IMR-90 (cell line): ENCODE measurements at regions not wholly inside any gene's neighbourhood (a gene's known extent, or its start where the extent isn't known, plus 50 kb on each side); places are given as distances from the start of the nearest gene placed in this dataset.

Experiments used
- ATAC-seq: fragments of 200-7000 bp; cut with Tn5 transposase; 2 replicates; pipeline ENCODE4 v1.9.1; 2020; ENCODE audit warnings: low read depth, mild to moderate bottlenecking, moderate library complexity
- BruUV-seq: library from RNA; stranded (reverse); fragments of 400-500 nt; replicated peaks from 2 replicates; lab custom pipeline; 2021; lab: Mats Ljungman, UMichigan
- CTCF ChIA-PET: fragments of 300-600 bp; formaldehyde crosslinking; extraction: SDS; loops from one replicate; lab custom pipeline; 2021; ENCODE audit warnings: antibody characterized with exemption; lab: Yijun Ruan, JAX
- POLR2A ChIA-PET: fragments of 300-600 bp; sonication (Branson Sonifier 250); formaldehyde crosslinking; loops from one replicate; lab custom pipeline; 2022; ENCODE audit warnings: antibody characterized with exemption; ENCODE audit not compliant: unreplicated experiment; lab: Charles Lee
- DNase-seq: peaks from one replicate; pipeline ENCODE4 v3.0.0; 2013
- H2AFZ ChIP-seq: replicated peaks from 2 replicates; pipeline ENCODE3; 2013; ENCODE audit warnings: low read length, mild to moderate bottlenecking; ENCODE audit not compliant: poor library complexity
- H2AK5ac ChIP-seq: 2 replicates; pipeline ENCODE4 v1.6.1; 2013; ENCODE audit warnings: low read depth, low read length, inconsistent platforms
- H2AK9ac ChIP-seq: replicated peaks from 2 replicates; pipeline ENCODE3; 2013; ENCODE audit warnings: mild to moderate bottlenecking, low read depth, low read length, moderate library complexity; ENCODE audit not compliant: poor library complexity
- H2BK120ac ChIP-seq: 2 replicates; pipeline ENCODE4 v1.6.1; 2013; ENCODE audit warnings: low read depth, low read length, inconsistent platforms
- H2BK15ac ChIP-seq: 3 replicates; pipeline ENCODE4 v1.6.1; 2013; ENCODE audit warnings: low read depth, low read length, inconsistent platforms
- H2BK20ac ChIP-seq: 2 replicates; pipeline ENCODE4 v1.6.1; 2013; ENCODE audit warnings: low read depth, mild to moderate bottlenecking, inconsistent platforms, low read length, moderate library complexity
- H2BK5ac ChIP-seq: 2 replicates; pipeline ENCODE4 v1.6.1; 2013; ENCODE audit warnings: mild to moderate bottlenecking, low read depth, low read length, inconsistent platforms; ENCODE audit not compliant: poor library complexity, severe bottlenecking
- H3K14ac ChIP-seq: replicated peaks from 2 replicates; pipeline ENCODE4 v1.6.1; 2013; ENCODE audit warnings: low read depth, low read length, inconsistent platforms
- H3K18ac ChIP-seq: 2 replicates; pipeline ENCODE4 v1.6.1; 2013; ENCODE audit warnings: low read depth, low read length, control low read depth
- H3K23ac ChIP-seq: 2 replicates; pipeline ENCODE4 v1.6.1; 2013; ENCODE audit warnings: low read depth, low read length, inconsistent platforms
- H3K27ac ChIP-seq: 2 replicates; pipeline ENCODE4 v1.5.1; 2013; ENCODE audit warnings: mild to moderate bottlenecking, control low read depth, low read length; ENCODE audit not compliant: insufficient read depth
- H3K27me3 ChIP-seq: 2 replicates; pipeline ENCODE4 v1.6.1; 2013; ENCODE audit warnings: low read length; ENCODE audit not compliant: control insufficient read depth, insufficient read depth
- H3K36me3 ChIP-seq: 2 replicates; pipeline ENCODE4 v1.6.1; 2013; ENCODE audit warnings: low read length, mixed read lengths; ENCODE audit not compliant: control insufficient read depth, insufficient read depth
- H3K4ac ChIP-seq: 2 replicates; pipeline ENCODE4 v1.6.1; 2013; ENCODE audit warnings: low read depth, low read length, inconsistent platforms
- H3K4me1 ChIP-seq: 2 replicates; pipeline ENCODE4 v1.6.1; 2013; ENCODE audit warnings: low read length, mixed read lengths; ENCODE audit not compliant: control insufficient read depth, insufficient read depth
- H3K4me2 ChIP-seq: 2 replicates; pipeline ENCODE4 v1.6.1; 2013; ENCODE audit warnings: low read depth, mild to moderate bottlenecking, control low read depth, low read length, moderate library complexity
- H3K4me3 ChIP-seq: 2 replicates; pipeline ENCODE4 v1.5.1; 2013; ENCODE audit warnings: low read depth, mild to moderate bottlenecking, control low read depth, low read length, moderate library complexity; ENCODE audit not compliant: insufficient read depth
- H3K56ac ChIP-seq: 2 replicates; pipeline ENCODE4 v1.6.1; 2013; ENCODE audit warnings: low read length, inconsistent platforms; ENCODE audit not compliant: insufficient read depth; ENCODE audit errors: extremely low read depth
- H3K79me1 ChIP-seq, 2 experiments: 2 replicates each; pipeline ENCODE4 v1.6.1; 2013; ENCODE audit warnings: low read length in 2 of 2, inconsistent platforms in 1 of 2, low read depth in 1 of 2
- H3K9ac ChIP-seq: 2 replicates; pipeline ENCODE4 v1.6.1; 2013; ENCODE audit warnings: low read depth, low read length, control low read depth
- H3K9me1 ChIP-seq: 2 replicates; pipeline ENCODE4 v1.6.1; 2013; ENCODE audit warnings: low read length, inconsistent platforms; ENCODE audit not compliant: insufficient read depth
- H3K9me3 ChIP-seq: 2 replicates; pipeline ENCODE4 v1.6.1; 2013; ENCODE audit warnings: low read length; ENCODE audit not compliant: control insufficient read depth, insufficient read depth
- H4K20me1 ChIP-seq: 2 replicates; pipeline ENCODE4 v1.6.1; 2013; ENCODE audit warnings: low read length, inconsistent platforms; ENCODE audit not compliant: insufficient read depth
- H4K5ac ChIP-seq: 2 replicates; pipeline ENCODE4 v1.6.1; 2013; ENCODE audit warnings: mild to moderate bottlenecking, low read depth, low read length, control low read depth
- H4K8ac ChIP-seq, 2 experiments: 2 replicates each; pipeline ENCODE4 v1.6.1; 2013; ENCODE audit warnings: low read depth in 2 of 2, low read length in 2 of 2, control low read depth in 1 of 2, inconsistent platforms in 1 of 2
- H4K91ac ChIP-seq: 2 replicates; pipeline ENCODE4 v1.6.1; 2013; ENCODE audit warnings: low read depth, low read length, inconsistent platforms; ENCODE audit not compliant: insufficient read depth
- BHLHE40 ChIP-seq: fragments of 150-350 bp; IDR thresholded peaks from 2 replicates; pipeline ENCODE4 v1.6.1; 2016; ENCODE audit warnings: mild to moderate bottlenecking, low read depth, low read length
- CTCF ChIP-seq: conservative IDR thresholded peaks from 2 replicates; pipeline ENCODE4 v1.5.1; 2012; ENCODE audit warnings: mild to moderate bottlenecking, low read depth, low read length, improper control_type of control experiment
- FOS ChIP-seq: fragments of 150-350 bp; IDR thresholded peaks from 2 replicates; pipeline ENCODE4 v1.6.1; 2016; ENCODE audit warnings: low read depth, low read length
- RFX5 ChIP-seq: IDR thresholded peaks from 2 replicates; pipeline ENCODE4 v1.8.0; 2012; ENCODE audit warnings: low read depth, mild to moderate bottlenecking, low read length, moderate library complexity
- dilution Hi-C: fragments of 300-500 bp; cut with HindIII; formaldehyde crosslinking; loops from one replicate; pipeline ENCODE4 v1.14.3; 2018; ENCODE audit warnings: low sequenced_read_pairs; ENCODE audit not compliant: unreplicated experiment
- in situ Hi-C: fragments of 300-500 bp; cut with MboI; formaldehyde crosslinking; loops from 3 replicates; pipeline ENCODE4 v1.14.3; 2019; ENCODE audit warnings: low sequenced_read_pairs, inconsistent platforms, mixed read lengths
- intact Hi-C: fragments of 100-400 bp; cut with micrococcal nuclease; formaldehyde crosslinking; loops from 2 replicates; pipeline ENCODE4 v1.10.0; 2022

DNA sequence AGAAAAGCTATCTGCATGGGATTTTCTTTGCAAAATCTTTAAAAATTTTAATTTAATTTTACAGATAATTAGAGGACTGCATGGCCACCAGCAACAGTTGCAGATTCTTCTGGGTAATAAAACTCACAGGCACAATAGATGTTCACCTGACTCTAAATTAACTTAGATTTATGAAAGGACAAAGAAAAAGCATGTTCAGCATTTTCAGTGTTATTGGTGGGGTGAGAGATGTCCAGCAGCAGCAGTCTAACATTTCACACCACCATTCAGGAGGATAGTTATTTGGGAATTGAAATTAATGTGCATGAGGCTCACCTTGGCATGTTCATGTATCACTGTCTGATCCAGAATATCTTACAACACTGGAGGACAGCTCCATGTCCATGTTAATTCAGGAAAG is 74.0 kb downstream of the SCGB2B2 start:
- in situ Hi-C loops = no loop called here
- no peak for DNase-seq
- Histone ChIP-seq H3K9me3 (no peaks in the 10 kb centered on the region), H2BK20ac (no peak overlapping the region), H2AK9ac (no peak overlapping the region), H3K9ac (no peak overlapping the region), H2BK15ac (no peak overlapping the region), H3K18ac (no peak overlapping the region), H3K56ac (no peak overlapping the region), H2AFZ (no peak overlapping the region), H3K9me1 (no peaks in the 10 kb centered on the region), H3K36me3 (no peaks in the 10 kb centered on the region), H3K27me3 (no peaks in the 10 kb centered on the region), H4K20me1 (no peaks in the 10 kb centered on the region), H4K91ac (no peak overlapping the region), H2BK120ac (no peak overlapping the region), H4K8ac (no peak overlapping the region), H3K4me2 (no peak overlapping the region), H4K5ac (no peak overlapping the region), H3K79me1 (no peaks in the 10 kb centered on the region), H2AK5ac (no peak overlapping the region), H3K27ac (no peak overlapping the region), H3K4me1 (no peaks in the 10 kb centered on the region), H3K23ac (no peak overlapping the region), H3K4me3 (no peak overlapping the region), H3K4ac (no peak overlapping the region), H2BK5ac (no peak overlapping the region), H3K14ac (no peak overlapping the region)
- ATAC-seq = no peak
- dilution Hi-C loops = no loop called here
- intact Hi-C loops = no loop called here
- TF ChIP-seq RFX5 = no peak
- no peak for TF ChIP-seq CTCF
- TF ChIP-seq FOS = no peak
- no peak for TF ChIP-seq BHLHE40
- BruUV-seq = no TSS peak
- CTCF ChIA-PET = no interaction called here
- POLR2A ChIA-PET = no interaction called here
